ENCODE measurements at regions not wholly inside any gene's neighbourhood (a gene's known extent, or its start where the extent isn't known, plus 50 kb on each side); places are given as distances from the start of the nearest gene placed in this dataset.
A peak's percentile ranks its signal among the peaks of the same experiment; 100 is the strongest.

GRCh38 chr6:168888102-168888501 lies 365.5 kb downstream of the THBS2 start:
- TF ChIP-seq CTCF (IDR thresholded peaks at IDR 0.05; ENCODE audit: insufficient read depth, low read depth, low read length, missing control alignments): no peak
- no peak overlapping the region for H3K4me3 ChIP-seq (ENCODE audit: low read depth, low read length)
- DNase-seq (ENCODE audit: low read depth): no peak

GRCh38 chr6:168887621-168888020 lies 366.0 kb downstream of the THBS2 start:
- TF ChIP-seq CTCF (IDR thresholded peaks at IDR 0.05; ENCODE audit: insufficient read depth, low read depth, low read length, missing control alignments): no peak
- no peak for DNase-seq (ENCODE audit: low read depth)
- no peak overlapping the region for H3K4me3 ChIP-seq (ENCODE audit: low read depth, low read length)

- H3K4me3 ChIP-seq (ENCODE audit: low read depth, low read length): no peak overlapping the region
- TF ChIP-seq CTCF (IDR thresholded peaks at IDR 0.05; ENCODE audit: insufficient read depth, low read depth, low read length, missing control alignments): no peak
Measured at GRCh38 chr6:168886964-168887363, 366.7 kb downstream of the THBS2 start.

GRCh38 chr6:168885751-168886742 lies 367.6 kb downstream of the THBS2 start:
- H3K4me3 ChIP-seq (ENCODE audit: low read depth, low read length): no peak overlapping the region
- no peak for TF ChIP-seq CTCF (IDR thresholded peaks at IDR 0.05; ENCODE audit: insufficient read depth, low read depth, low read length, missing control alignments)
- DNase-seq (ENCODE audit: low read depth): no peak

More at GRCh38 chr6:168886964-168887363, 366.7 kb downstream of the THBS2 start:
- no peak for DNase-seq (ENCODE audit: low read depth)

GRCh38 chr6:168885196-168885595 lies 368.4 kb downstream of the THBS2 start:
- no peak overlapping the region for H3K4me3 ChIP-seq (ENCODE audit: low read depth, low read length)
- no peak for TF ChIP-seq CTCF (IDR thresholded peaks at IDR 0.05; ENCODE audit: insufficient read depth, low read depth, low read length, missing control alignments)
- no peak for DNase-seq (ENCODE audit: low read depth)

- no peak overlapping the region for H3K4me3 ChIP-seq (ENCODE audit: low read depth, low read length)
- TF ChIP-seq CTCF (IDR thresholded peaks at IDR 0.05; ENCODE audit: insufficient read depth, low read depth, low read length, missing control alignments): peak; percentile 49
- peak; percentile 21 for DNase-seq (ENCODE audit: low read depth)
Measured at GRCh38 chr6:168884646-168885086, 369.0 kb downstream of the THBS2 start.
